ENCODE measurements at regions not wholly inside any gene's neighbourhood (a gene's known extent, or its start where the extent isn't known, plus 50 kb on each side); places are given as distances from the start of the nearest gene placed in this dataset.
A peak's percentile ranks its signal among the peaks of the same experiment; 100 is the strongest.

GRCh38 chr10:113369365-113369694 lies 183.5 kb upstream of the HABP2 start:
- Mint-ChIP-seq H3K36me3 (ENCODE audit: low read depth, unreplicated experiment) (no peaks in the 10 kb centered on the region), H3K9me3 (ENCODE audit: unreplicated experiment) (no peaks in the 10 kb centered on the region), H3K27ac (ENCODE audit: unreplicated experiment) (no peak overlapping the region), H3K4me3 (ENCODE audit: unreplicated experiment) (no peak overlapping the region), H3K4me1 (ENCODE audit: unreplicated experiment) (peaks cover 17% of the 10 kb centered on the region), H3K27me3 (ENCODE audit: unreplicated experiment) (peaks cover 5% of the 10 kb centered on the region)
- no peak for DNase-seq (ENCODE audit: low spot score)
- TF ChIP-seq CTCF (IDR thresholded peaks at IDR 0.05; ENCODE audit: unreplicated experiment): no peak

GRCh38 chr10:113376428-113376827 lies 176.4 kb upstream of the HABP2 start:
- Mint-ChIP-seq H3K9me3 (ENCODE audit: unreplicated experiment) (no peaks in the 10 kb centered on the region), H3K4me1 (ENCODE audit: unreplicated experiment) (peaks cover 5% of the 10 kb centered on the region), H3K27me3 (ENCODE audit: unreplicated experiment) (peaks cover 2% of the 10 kb centered on the region), H3K27ac (ENCODE audit: unreplicated experiment) (no peak overlapping the region), H3K36me3 (ENCODE audit: low read depth, unreplicated experiment) (no peaks in the 10 kb centered on the region), H3K4me3 (ENCODE audit: unreplicated experiment) (no peak overlapping the region)
- DNase-seq (ENCODE audit: low spot score): no peak
- no peak for TF ChIP-seq CTCF (IDR thresholded peaks at IDR 0.05; ENCODE audit: unreplicated experiment)

- Mint-ChIP-seq H3K27ac (ENCODE audit: unreplicated experiment) (no peak overlapping the region), H3K9me3 (ENCODE audit: unreplicated experiment) (no peaks in the 10 kb centered on the region), H3K27me3 (ENCODE audit: unreplicated experiment) (no peaks in the 10 kb centered on the region), H3K36me3 (ENCODE audit: low read depth, unreplicated experiment) (no peaks in the 10 kb centered on the region), H3K4me3 (ENCODE audit: unreplicated experiment) (no peak overlapping the region), H3K4me1 (ENCODE audit: unreplicated experiment) (peaks cover 29% of the 10 kb centered on the region)
- no peak for TF ChIP-seq CTCF (IDR thresholded peaks at IDR 0.05; ENCODE audit: unreplicated experiment)
- no peak for DNase-seq (ENCODE audit: low spot score)
These were observed 173.8 kb upstream of the HABP2 start for GRCh38 chr10:113379091-113379490.

- Mint-ChIP-seq H3K27ac (ENCODE audit: unreplicated experiment) (peak overlapping the region; percentile 97), H3K36me3 (ENCODE audit: low read depth, unreplicated experiment) (no peaks in the 10 kb centered on the region), H3K4me1 (ENCODE audit: unreplicated experiment) (peaks cover 44% of the 10 kb centered on the region), H3K4me3 (ENCODE audit: unreplicated experiment) (no peak overlapping the region), H3K27me3 (ENCODE audit: unreplicated experiment) (no peaks in the 10 kb centered on the region), H3K9me3 (ENCODE audit: unreplicated experiment) (no peaks in the 10 kb centered on the region)
- peak; percentile 22 for DNase-seq (ENCODE audit: low spot score)
- no peak for TF ChIP-seq CTCF (IDR thresholded peaks at IDR 0.05; ENCODE audit: unreplicated experiment)
These were observed 171.4 kb upstream of the HABP2 start for GRCh38 chr10:113381416-113381815.

- Mint-ChIP-seq H3K4me3 (ENCODE audit: unreplicated experiment) (peak overlapping the region; percentile 44), H3K36me3 (ENCODE audit: low read depth, unreplicated experiment) (no peaks in the 10 kb centered on the region), H3K4me1 (ENCODE audit: unreplicated experiment) (peaks cover 44% of the 10 kb centered on the region), H3K27me3 (ENCODE audit: unreplicated experiment) (no peaks in the 10 kb centered on the region), H3K9me3 (ENCODE audit: unreplicated experiment) (no peaks in the 10 kb centered on the region), H3K27ac (ENCODE audit: unreplicated experiment) (peak overlapping the region; percentile 97)
- DNase-seq (ENCODE audit: low spot score): peak; percentile 25
- TF ChIP-seq CTCF (IDR thresholded peaks at IDR 0.05; ENCODE audit: unreplicated experiment): no peak
These were observed 170.8 kb upstream of the HABP2 start for GRCh38 chr10:113381981-113382509.
